Liver (tissue), 3 donors: ENCODE measurements at regions not wholly inside any gene's neighbourhood (a gene's known extent, or its start where the extent isn't known, plus 50 kb on each side); places are given as distances from the start of the nearest gene placed in this dataset.

Experiments used
- EGR1 ChIP-seq, 2 donors: IDR thresholded peaks; 2 replicates each; pipeline ENCODE4 v1.6.1; 2016 to 2018; ENCODE audit warnings: antibody characterized with exemption in 2 of 2, low read depth in 2 of 2
- GABPA ChIP-seq, 2 donors: IDR thresholded peaks in 1 of 2; conservative IDR thresholded peaks in 1 of 2; 2 replicates each; pipeline ENCODE4 v1.6.1; 2016; ENCODE audit warnings: antibody characterized with exemption in 2 of 2, mild to moderate bottlenecking in 1 of 2, moderate library complexity in 1 of 2
- JUND ChIP-seq, 2 donors: IDR thresholded peaks; 2 replicates each; pipeline ENCODE4 v1.6.1; 2016; ENCODE audit warnings: antibody characterized with exemption in 2 of 2
- MAX ChIP-seq: IDR thresholded peaks from 2 replicates; pipeline ENCODE4 v1.6.1; 2016; ENCODE audit warnings: antibody characterized with exemption
- NR2F2 ChIP-seq: IDR thresholded peaks from 2 replicates; pipeline ENCODE4 v1.6.1; 2016; ENCODE audit warnings: antibody characterized with exemption
- RAD21 ChIP-seq, 2 donors: IDR thresholded peaks; 2 replicates each; pipeline ENCODE4 v1.6.1; 2016; ENCODE audit warnings: antibody characterized with exemption in 2 of 2, mild to moderate bottlenecking in 2 of 2
- SP1 ChIP-seq: IDR thresholded peaks from 2 replicates; pipeline ENCODE4 v1.6.1; 2018; ENCODE audit warnings: antibody characterized with exemption, mild to moderate bottlenecking
- TAF1 ChIP-seq: conservative IDR thresholded peaks from 2 replicates; pipeline ENCODE4 v1.6.1; 2016; ENCODE audit warnings: antibody characterized with exemption, mild to moderate bottlenecking
- YY1 ChIP-seq: IDR thresholded peaks from 2 replicates; pipeline ENCODE4 v1.6.1; 2016; ENCODE audit warnings: antibody characterized with exemption, mild to moderate bottlenecking
- TF ChIP-seq, protein P1 (sequence below): fragments of 150-350 bp; IDR thresholded peaks from 2 replicates; pipeline ENCODE4 v1.5.1; 2017; ENCODE audit warnings: improper control_type of control experiment, low read depth, low read length; ENCODE audit not compliant: missing input control
- TF ChIP-seq, protein P2 (sequence below): IDR thresholded peaks from 2 replicates; pipeline ENCODE4 v1.6.1; 2016; ENCODE audit warnings: antibody characterized with exemption, mild to moderate bottlenecking
- TF ChIP-seq, protein P3 (sequence below): IDR thresholded peaks from 2 replicates; pipeline ENCODE4 v1.6.1; 2016; ENCODE audit warnings: antibody characterized with exemption
- TF ChIP-seq, protein P4 (sequence below): IDR thresholded peaks from 2 replicates; pipeline ENCODE4 v1.6.1; 2016; ENCODE audit warnings: antibody characterized with exemption
- donor health status: healthy.
- donor health status: healthy.

DNA sequence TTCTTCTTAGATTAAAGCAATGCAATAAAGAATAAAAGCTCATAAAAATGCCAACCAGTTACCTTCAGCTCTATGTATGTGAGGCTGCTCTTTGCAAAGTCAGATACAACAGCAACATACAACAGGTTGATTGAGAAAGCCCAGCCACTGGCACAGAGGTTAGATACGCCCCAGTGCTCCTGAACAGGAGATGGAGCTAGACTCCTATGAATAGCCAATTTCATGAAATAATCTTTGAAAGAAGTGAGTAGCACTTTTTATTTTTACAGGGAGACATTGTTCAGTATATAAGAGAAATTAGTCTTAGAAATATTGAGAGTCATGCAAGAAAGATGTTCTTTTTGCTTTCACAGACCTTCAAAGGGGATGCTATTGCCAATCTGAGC is 362.4 kb upstream of the MEX3C start:
- TF ChIP-seq, protein P1, sequence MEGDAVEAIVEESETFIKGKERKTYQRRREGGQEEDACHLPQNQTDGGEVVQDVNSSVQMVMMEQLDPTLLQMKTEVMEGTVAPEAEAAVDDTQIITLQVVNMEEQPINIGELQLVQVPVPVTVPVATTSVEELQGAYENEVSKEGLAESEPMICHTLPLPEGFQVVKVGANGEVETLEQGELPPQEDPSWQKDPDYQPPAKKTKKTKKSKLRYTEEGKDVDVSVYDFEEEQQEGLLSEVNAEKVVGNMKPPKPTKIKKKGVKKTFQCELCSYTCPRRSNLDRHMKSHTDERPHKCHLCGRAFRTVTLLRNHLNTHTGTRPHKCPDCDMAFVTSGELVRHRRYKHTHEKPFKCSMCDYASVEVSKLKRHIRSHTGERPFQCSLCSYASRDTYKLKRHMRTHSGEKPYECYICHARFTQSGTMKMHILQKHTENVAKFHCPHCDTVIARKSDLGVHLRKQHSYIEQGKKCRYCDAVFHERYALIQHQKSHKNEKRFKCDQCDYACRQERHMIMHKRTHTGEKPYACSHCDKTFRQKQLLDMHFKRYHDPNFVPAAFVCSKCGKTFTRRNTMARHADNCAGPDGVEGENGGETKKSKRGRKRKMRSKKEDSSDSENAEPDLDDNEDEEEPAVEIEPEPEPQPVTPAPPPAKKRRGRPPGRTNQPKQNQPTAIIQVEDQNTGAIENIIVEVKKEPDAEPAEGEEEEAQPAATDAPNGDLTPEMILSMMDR = no peak
- TF ChIP-seq MAX (no peak), JUND (IDR thresholded peaks at IDR 0.05) (no peak), GABPA (IDR thresholded peaks at IDR 0.05 in 1 of 2, conservative IDR thresholded peaks at IDR 0.05 in 1 of 2) (no peak), TAF1 (no peak), YY1 (no peak), SP1 (no peak), NR2F2 (no peak), RAD21 (IDR thresholded peaks at IDR 0.05) (no peak), EGR1 (IDR thresholded peaks at IDR 0.05; ENCODE audit: low read depth in 2 of 2) (no peak)
- TF ChIP-seq, protein P2, sequence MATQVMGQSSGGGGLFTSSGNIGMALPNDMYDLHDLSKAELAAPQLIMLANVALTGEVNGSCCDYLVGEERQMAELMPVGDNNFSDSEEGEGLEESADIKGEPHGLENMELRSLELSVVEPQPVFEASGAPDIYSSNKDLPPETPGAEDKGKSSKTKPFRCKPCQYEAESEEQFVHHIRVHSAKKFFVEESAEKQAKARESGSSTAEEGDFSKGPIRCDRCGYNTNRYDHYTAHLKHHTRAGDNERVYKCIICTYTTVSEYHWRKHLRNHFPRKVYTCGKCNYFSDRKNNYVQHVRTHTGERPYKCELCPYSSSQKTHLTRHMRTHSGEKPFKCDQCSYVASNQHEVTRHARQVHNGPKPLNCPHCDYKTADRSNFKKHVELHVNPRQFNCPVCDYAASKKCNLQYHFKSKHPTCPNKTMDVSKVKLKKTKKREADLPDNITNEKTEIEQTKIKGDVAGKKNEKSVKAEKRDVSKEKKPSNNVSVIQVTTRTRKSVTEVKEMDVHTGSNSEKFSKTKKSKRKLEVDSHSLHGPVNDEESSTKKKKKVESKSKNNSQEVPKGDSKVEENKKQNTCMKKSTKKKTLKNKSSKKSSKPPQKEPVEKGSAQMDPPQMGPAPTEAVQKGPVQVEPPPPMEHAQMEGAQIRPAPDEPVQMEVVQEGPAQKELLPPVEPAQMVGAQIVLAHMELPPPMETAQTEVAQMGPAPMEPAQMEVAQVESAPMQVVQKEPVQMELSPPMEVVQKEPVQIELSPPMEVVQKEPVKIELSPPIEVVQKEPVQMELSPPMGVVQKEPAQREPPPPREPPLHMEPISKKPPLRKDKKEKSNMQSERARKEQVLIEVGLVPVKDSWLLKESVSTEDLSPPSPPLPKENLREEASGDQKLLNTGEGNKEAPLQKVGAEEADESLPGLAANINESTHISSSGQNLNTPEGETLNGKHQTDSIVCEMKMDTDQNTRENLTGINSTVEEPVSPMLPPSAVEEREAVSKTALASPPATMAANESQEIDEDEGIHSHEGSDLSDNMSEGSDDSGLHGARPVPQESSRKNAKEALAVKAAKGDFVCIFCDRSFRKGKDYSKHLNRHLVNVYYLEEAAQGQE = no peak
- TF ChIP-seq, protein P3, sequence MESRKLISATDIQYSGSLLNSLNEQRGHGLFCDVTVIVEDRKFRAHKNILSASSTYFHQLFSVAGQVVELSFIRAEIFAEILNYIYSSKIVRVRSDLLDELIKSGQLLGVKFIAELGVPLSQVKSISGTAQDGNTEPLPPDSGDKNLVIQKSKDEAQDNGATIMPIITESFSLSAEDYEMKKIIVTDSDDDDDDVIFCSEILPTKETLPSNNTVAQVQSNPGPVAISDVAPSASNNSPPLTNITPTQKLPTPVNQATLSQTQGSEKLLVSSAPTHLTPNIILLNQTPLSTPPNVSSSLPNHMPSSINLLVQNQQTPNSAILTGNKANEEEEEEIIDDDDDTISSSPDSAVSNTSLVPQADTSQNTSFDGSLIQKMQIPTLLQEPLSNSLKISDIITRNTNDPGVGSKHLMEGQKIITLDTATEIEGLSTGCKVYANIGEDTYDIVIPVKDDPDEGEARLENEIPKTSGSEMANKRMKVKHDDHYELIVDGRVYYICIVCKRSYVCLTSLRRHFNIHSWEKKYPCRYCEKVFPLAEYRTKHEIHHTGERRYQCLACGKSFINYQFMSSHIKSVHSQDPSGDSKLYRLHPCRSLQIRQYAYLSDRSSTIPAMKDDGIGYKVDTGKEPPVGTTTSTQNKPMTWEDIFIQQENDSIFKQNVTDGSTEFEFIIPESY = no peak
- TF ChIP-seq, protein P4, sequence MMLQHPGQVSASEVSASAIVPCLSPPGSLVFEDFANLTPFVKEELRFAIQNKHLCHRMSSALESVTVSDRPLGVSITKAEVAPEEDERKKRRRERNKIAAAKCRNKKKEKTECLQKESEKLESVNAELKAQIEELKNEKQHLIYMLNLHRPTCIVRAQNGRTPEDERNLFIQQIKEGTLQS = no peak
